GM12865 (cell line): ENCODE measurements at regions not wholly inside any gene's neighbourhood (a gene's known extent, or its start where the extent isn't known, plus 50 kb on each side); places are given as distances from the start of the nearest gene placed in this dataset.

ENCODE experiments used
- DNase-seq: peaks from one replicate; pipeline ENCODE4 v3.0.0; 2010; ENCODE audit warnings: low read depth
- H3K4me3 ChIP-seq: 2 replicates; pipeline ENCODE4 v1.5.1; 2011; ENCODE audit warnings: mild to moderate bottlenecking, low read depth, low read length, control low read depth
- TF ChIP-seq, protein P1 (sequence below): IDR thresholded peaks from 2 replicates; pipeline ENCODE4 v1.5.1; 2011; ENCODE audit warnings: low read length, control low read depth, low read depth, inconsistent platforms; ENCODE audit not compliant: insufficient read depth; ENCODE audit errors: missing control alignments

- H3K4me3 ChIP-seq, result no peak overlapping the region
- DNase-seq, result no peak
- TF ChIP-seq, protein P1, sequence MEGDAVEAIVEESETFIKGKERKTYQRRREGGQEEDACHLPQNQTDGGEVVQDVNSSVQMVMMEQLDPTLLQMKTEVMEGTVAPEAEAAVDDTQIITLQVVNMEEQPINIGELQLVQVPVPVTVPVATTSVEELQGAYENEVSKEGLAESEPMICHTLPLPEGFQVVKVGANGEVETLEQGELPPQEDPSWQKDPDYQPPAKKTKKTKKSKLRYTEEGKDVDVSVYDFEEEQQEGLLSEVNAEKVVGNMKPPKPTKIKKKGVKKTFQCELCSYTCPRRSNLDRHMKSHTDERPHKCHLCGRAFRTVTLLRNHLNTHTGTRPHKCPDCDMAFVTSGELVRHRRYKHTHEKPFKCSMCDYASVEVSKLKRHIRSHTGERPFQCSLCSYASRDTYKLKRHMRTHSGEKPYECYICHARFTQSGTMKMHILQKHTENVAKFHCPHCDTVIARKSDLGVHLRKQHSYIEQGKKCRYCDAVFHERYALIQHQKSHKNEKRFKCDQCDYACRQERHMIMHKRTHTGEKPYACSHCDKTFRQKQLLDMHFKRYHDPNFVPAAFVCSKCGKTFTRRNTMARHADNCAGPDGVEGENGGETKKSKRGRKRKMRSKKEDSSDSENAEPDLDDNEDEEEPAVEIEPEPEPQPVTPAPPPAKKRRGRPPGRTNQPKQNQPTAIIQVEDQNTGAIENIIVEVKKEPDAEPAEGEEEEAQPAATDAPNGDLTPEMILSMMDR, result no peak
Observed at GRCh38 chr14:42541535-42542001, 934.9 kb downstream of the LRFN5 start.

GRCh38 chr14:42535397-42535796 lies 928.7 kb downstream of the LRFN5 start:
- no peak overlapping the region for H3K4me3 ChIP-seq
- no peak for DNase-seq
- TF ChIP-seq, protein P1, result no peak

DNA sequence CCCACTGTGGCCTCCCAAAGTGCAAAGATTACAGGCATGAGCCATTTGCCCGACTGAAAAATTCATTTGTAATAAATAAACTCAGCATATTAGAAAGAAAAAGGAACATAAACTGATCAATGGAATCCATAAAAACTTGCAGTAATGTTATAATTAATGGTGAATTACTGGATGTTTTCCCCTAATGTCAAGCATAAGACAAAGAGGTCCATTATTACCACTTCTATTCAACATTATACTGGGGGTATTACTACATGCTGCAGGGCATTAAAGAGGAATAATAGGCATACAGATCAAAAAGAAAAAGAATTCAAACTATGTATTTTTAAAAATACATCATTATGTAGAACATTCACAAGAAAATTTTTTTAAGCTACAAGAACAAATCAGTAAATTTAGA lies 926.8 kb downstream of the LRFN5 start:
- DNase-seq, result no peak
- TF ChIP-seq, protein P1, result no peak
- H3K4me3 ChIP-seq, result no peak overlapping the region

DNA sequence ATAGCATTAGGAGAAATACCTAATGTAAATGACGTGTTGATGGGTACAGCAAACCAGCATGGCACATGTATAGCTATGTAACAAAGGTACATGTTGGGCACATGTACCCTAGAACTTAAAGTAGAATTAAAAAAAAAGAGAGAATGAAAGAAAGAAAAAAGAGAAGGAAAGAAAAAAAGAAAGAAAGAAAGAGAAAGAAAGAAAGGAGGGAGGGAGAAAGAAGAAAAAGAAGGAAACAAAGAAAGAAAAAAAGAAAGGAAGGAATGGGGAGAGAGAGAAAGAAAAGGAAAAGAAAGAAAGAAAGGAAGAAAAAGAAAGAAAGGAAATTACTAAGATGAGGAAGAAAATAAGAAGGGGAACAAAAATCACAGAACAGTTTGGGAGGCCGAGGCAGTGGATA lies 925.5 kb downstream of the LRFN5 start:
- TF ChIP-seq, protein P1, result no peak
- no peak overlapping the region for H3K4me3 ChIP-seq
- no peak for DNase-seq

DNA sequence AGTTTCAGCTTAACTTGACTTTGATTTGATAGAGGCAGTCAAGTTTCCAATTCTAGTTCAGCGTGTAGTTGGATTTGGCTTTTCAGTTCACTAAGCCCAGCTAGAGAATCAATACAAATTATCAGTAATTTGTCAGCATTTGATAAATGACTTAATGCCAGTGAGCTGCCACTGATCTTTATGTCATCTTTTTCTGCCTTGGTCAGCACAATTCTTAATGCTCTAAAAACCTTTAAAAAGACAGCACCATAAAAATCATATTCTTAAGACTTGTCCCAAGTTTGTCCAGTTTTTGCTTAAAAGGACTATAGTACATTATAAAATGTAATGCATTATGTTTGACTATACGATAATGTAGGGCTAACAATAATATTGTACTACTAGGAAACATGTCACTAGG lies 920.5 kb downstream of the LRFN5 start:
- TF ChIP-seq, protein P1, result no peak
- no peak overlapping the region for H3K4me3 ChIP-seq
- no peak for DNase-seq

DNA sequence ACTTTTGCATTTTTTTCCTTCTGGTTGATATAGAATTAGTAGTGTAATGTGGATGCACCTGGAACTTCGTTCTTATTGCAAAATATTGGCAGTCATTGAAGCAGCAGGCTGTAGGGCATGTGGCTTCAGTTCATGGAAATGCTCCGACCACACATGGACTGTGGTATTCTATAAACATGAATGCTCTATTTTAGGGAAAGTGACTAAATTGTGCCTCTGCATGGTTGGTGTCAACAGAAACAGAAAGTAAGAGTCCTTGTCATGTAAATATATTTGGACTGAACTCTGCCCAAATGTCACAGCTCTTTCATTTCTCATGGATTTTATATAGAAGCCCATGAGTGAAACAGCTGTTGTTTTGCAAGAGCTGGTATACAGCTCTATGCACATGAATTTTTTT lies 917.0 kb downstream of the LRFN5 start:
- TF ChIP-seq, protein P1, result no peak
- H3K4me3 ChIP-seq, result no peak overlapping the region
- peak; percentile 40 for DNase-seq

- no peak overlapping the region for H3K4me3 ChIP-seq
- DNase-seq, result no peak
- TF ChIP-seq, protein P1, result no peak
Observed at GRCh38 chr14:42517806-42518500, 911.3 kb downstream of the LRFN5 start.
